GM12865 (cell line): ENCODE measurements at regions not wholly inside any gene's neighbourhood (a gene's known extent, or its start where the extent isn't known, plus 50 kb on each side); places are given as distances from the start of the nearest gene placed in this dataset.

Experiments
- DNase-seq: peaks from one replicate; pipeline ENCODE4 v3.0.0; 2010; ENCODE audit warnings: low read depth
- H3K4me3 ChIP-seq: 2 replicates; pipeline ENCODE4 v1.5.1; 2011; ENCODE audit warnings: mild to moderate bottlenecking, low read depth, low read length, control low read depth
- TF ChIP-seq, protein P1 (sequence below): IDR thresholded peaks from 2 replicates; pipeline ENCODE4 v1.5.1; 2011; ENCODE audit warnings: low read length, control low read depth, low read depth, inconsistent platforms; ENCODE audit not compliant: insufficient read depth; ENCODE audit errors: missing control alignments

DNA sequence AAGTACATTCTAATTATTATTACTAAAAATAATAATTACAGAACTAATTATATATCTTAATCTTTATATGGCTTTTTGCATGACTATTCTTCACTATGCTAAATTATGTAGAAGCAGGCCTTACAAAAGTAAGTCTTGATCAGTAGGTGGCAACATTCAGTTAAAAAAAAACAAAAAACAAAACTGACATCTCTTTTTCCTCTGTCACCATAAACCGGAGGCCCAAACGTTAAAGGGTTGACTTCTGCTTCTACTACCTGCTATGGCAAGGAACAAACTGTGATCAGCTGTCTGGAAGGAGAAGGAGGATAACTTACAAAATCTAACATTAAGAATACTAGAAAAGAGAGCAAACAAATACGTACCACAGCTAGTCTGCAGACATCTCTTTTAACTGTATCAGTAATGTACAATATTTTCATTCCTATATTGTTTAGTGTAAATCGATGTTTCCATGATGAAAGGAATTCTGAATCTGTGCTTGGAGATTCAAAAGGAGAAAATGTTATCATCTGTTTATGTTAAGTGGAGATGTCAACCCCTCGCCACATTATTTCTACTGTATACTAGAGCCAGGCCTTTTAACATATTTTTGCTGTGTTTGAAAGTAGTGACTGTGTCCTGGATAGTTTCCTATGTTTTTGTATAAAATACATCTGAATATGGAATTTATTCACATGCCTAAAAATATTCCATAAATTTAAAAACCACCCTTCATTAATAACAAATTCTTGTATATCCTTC, 1525.4 kb downstream of the SLITRK1 start:
- no peak overlapping the region for H3K4me3 ChIP-seq
- TF ChIP-seq, protein P1, sequence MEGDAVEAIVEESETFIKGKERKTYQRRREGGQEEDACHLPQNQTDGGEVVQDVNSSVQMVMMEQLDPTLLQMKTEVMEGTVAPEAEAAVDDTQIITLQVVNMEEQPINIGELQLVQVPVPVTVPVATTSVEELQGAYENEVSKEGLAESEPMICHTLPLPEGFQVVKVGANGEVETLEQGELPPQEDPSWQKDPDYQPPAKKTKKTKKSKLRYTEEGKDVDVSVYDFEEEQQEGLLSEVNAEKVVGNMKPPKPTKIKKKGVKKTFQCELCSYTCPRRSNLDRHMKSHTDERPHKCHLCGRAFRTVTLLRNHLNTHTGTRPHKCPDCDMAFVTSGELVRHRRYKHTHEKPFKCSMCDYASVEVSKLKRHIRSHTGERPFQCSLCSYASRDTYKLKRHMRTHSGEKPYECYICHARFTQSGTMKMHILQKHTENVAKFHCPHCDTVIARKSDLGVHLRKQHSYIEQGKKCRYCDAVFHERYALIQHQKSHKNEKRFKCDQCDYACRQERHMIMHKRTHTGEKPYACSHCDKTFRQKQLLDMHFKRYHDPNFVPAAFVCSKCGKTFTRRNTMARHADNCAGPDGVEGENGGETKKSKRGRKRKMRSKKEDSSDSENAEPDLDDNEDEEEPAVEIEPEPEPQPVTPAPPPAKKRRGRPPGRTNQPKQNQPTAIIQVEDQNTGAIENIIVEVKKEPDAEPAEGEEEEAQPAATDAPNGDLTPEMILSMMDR = no peak
- no peak for DNase-seq

DNA sequence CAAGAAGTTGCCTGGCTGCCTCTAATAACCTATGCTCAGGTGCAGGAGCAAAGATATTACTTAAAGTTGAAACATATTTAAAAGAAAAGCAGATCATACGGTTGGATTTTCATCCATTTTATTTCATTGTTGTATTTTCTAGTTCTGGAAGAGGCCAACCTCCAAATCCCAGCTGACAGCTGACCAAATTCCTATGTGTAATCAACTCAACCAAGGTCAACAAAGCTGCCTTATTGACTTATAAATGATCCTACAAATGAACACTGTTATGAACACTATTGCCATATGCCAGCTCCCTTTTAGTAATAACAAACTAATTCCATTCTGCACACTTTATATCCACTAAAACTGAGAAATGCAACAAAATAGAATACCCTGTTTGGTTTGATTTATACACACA, 1537.4 kb downstream of the SLITRK1 start:
- DNase-seq = no peak
- TF ChIP-seq, protein P1 = no peak
- no peak overlapping the region for H3K4me3 ChIP-seq

DNA sequence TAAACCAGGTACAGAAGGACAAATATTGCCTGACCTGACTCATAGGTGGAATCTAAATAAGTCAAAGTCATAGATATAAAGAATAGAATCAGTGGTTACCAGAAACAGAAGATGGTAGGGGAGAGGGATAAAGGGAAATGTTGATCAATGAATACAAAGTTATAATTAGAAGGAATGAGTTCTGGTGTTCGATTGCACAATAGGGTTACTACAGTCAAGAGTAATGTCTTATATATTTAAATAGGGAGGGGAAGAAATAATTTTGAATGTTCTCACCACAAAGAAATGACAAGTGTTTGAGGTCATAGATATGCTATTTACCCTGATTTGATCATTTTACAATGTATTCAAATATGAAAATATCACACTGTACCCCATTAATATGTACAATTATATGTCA, 1541.2 kb downstream of the SLITRK1 start:
- TF ChIP-seq, protein P1 = no peak
- DNase-seq = no peak
- no peak overlapping the region for H3K4me3 ChIP-seq

DNA sequence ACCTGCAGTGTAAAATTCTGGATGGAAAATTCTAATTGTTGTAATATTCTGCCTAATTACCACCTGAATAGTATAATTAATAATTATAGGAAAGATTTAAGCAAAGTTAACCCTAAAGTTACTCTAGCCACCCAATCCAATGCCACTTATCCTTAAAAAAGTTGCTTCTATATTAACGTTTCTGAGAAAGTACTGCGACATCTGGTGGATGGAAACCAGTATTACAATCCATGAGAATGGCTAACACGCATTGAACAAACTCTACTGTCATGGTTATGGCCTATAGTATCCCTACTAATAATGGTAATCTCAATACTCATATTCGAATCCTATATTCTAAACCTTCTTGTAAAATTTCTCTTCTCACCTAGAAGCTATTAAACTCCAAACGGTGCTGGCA, 1551.8 kb downstream of the SLITRK1 start:
- TF ChIP-seq, protein P1 = peak; percentile 52
- DNase-seq = peak; percentile 13
- no peak overlapping the region for H3K4me3 ChIP-seq

DNA sequence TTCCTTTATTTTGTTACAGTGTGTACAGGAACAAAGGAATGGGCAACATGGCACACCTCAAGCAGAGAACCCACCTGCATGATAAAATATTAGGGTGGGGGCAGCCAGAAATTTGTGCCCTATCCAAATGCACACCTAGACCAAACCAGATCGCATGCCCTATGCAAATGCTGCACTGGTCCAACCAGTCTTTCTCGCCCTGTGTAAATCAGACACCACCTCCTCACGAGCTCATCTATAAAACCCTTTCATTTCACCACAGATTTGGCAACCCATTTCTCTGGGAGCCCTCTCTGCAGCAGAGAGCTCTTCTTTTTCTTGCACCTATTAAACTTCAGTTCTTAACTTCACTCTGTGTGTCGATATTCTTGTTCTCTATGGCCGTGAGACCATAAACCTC, 1559.2 kb downstream of the SLITRK1 start:
- TF ChIP-seq, protein P1 = no peak
- no peak for DNase-seq
- H3K4me3 ChIP-seq = no peak overlapping the region

DNA sequence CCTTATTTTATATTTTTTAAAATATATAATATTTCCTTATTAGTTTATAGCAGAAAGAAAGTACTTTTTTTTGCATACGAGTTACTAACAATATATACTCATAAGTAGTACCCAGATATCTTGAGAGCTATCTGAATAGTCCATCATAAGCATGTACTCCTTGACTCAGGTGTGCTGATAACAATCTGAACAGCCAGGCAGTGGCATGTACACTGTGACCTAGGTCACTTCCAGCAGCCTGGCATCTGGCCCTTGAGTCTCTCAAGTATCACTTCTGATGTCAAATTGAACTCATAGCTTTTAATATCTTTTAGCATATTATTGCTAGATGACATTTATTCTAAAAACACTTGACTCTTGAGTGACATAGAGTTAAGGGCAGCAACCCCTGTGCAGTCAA, 1576.7 kb downstream of the SLITRK1 start:
- no peak overlapping the region for H3K4me3 ChIP-seq
- no peak for DNase-seq
- TF ChIP-seq, protein P1 = no peak

DNA sequence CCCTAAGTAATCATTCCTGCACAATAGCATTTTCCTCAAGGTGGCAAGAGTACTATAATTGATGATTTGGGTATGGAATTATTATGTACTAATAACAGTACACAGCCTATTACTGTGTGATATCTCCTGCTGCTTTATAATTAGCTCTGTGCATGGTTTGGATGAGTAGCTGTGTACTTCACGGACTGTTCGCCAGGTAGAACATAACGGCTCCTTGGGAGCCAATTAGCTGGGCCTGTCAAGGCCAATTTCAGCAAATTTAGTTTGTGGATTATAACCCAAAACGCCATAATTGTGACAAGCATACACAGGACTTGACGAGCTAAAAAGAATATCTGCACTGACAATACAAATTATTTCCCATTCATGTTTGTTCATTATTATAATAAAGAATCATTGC, 1584.2 kb downstream of the SLITRK1 start:
- no peak for DNase-seq
- H3K4me3 ChIP-seq = no peak overlapping the region
- TF ChIP-seq, protein P1 = no peak
